Naive thymus-derived CD4-positive, alpha-beta T cell (primary cell): ENCODE measurements at regions not wholly inside any gene's neighbourhood (a gene's known extent, or its start where the extent isn't known, plus 50 kb on each side); places are given as distances from the start of the nearest gene placed in this dataset.

Experiments
- ATAC-seq: fragments of 150-1000 bp; cut with Tn5 transposase; 2 replicates; pipeline ENCODE4 v1.10.0; 2021; ENCODE audit warnings: mild to moderate bottlenecking, moderate library complexity
- CTCF ChIA-PET: fragments of 350-600 bp; sonication (Branson Sonifier 250); formaldehyde crosslinking; loops from one replicate; lab custom pipeline; 2021; ENCODE audit warnings: antibody characterized with exemption; lab: Charles Lee
- POLR2A ChIA-PET: fragments of 350-600 bp; sonication (Branson Sonifier 250); formaldehyde crosslinking; loops from one replicate; lab custom pipeline; 2021; ENCODE audit warnings: antibody characterized with exemption, inconsistent platforms; lab: Charles Lee
- DNase-seq, 9 donors: peaks; one replicate each; pipeline versions ENCODE4 v3.0.0 to v3.0.0-alpha.2; 2020 to 2022; ENCODE audit warnings: mixed read lengths in 1 of 9
- H3K27ac ChIP-seq: one replicate; pipeline ENCODE4 v1.7.0; 2013; ENCODE audit warnings: mild to moderate bottlenecking, low read depth, low read length, moderate library complexity
- H3K27me3 ChIP-seq, 2 donors: one replicate each; pipeline ENCODE4 v1.7.0; 2013; ENCODE audit warnings: low read length in 2 of 2, mild to moderate bottlenecking in 2 of 2, moderate library complexity in 2 of 2; ENCODE audit not compliant: control insufficient read depth in 2 of 2, insufficient read depth in 2 of 2
- H3K36me3 ChIP-seq, 3 experiments: 1 replicate in 2 of 3; 2 replicates in 1 of 3; pipeline ENCODE4 v1.7.0; 2013; ENCODE audit warnings: low read length in 3 of 3, mild to moderate bottlenecking in 3 of 3, moderate library complexity in 1 of 3; ENCODE audit not compliant: insufficient read depth in 3 of 3, control insufficient read depth in 2 of 3
- H3K4me1 ChIP-seq, 2 donors: one replicate each; pipeline ENCODE4 v1.7.0; 2013; ENCODE audit warnings: low read length in 2 of 2, mild to moderate bottlenecking in 2 of 2, moderate library complexity in 1 of 2; ENCODE audit not compliant: control insufficient read depth in 2 of 2, insufficient read depth in 2 of 2
- H3K4me3 ChIP-seq: 2 replicates; pipeline ENCODE4 v1.7.0; 2013; ENCODE audit warnings: mild to moderate bottlenecking, low read length
- H3K9me3 ChIP-seq, 3 experiments: 1 replicate in 2 of 3; 2 replicates in 1 of 3; pipeline ENCODE4 v1.7.0; 2013; ENCODE audit warnings: low read length in 3 of 3; ENCODE audit not compliant: control insufficient read depth in 2 of 3
- H3K27ac Mint-ChIP-seq, 9 donors: one replicate each; pipeline ENCODE4 v1.8.0; 2020 to 2022; ENCODE audit warnings: mixed read lengths in 9 of 9, mild to moderate bottlenecking in 8 of 9, moderate library complexity in 5 of 9, inconsistent platforms in 2 of 9
- H3K27me3 Mint-ChIP-seq, 5 donors: one replicate each; pipeline ENCODE4 v1.8.0; 2021 to 2022; ENCODE audit warnings: mixed read lengths in 5 of 5, mild to moderate bottlenecking in 1 of 5
- H3K36me3 Mint-ChIP-seq, 5 donors: one replicate each; pipeline ENCODE4 v1.8.0; 2020 to 2022; ENCODE audit warnings: mixed read lengths in 5 of 5, mild to moderate bottlenecking in 3 of 5, inconsistent platforms in 1 of 5
- H3K4me1 Mint-ChIP-seq, 7 donors: one replicate each; pipeline ENCODE4 v1.8.0; 2020 to 2022; ENCODE audit warnings: mixed read lengths in 7 of 7, mild to moderate bottlenecking in 3 of 7, inconsistent platforms in 1 of 7
- H3K4me3 Mint-ChIP-seq, 10 donors: one replicate each; pipeline ENCODE4 v1.8.0; 2020 to 2022; ENCODE audit warnings: mild to moderate bottlenecking in 10 of 10, mixed read lengths in 10 of 10, moderate library complexity in 6 of 10, inconsistent platforms in 2 of 10
- H3K9me3 Mint-ChIP-seq, 11 donors: one replicate each; pipeline ENCODE4 v1.8.0; 2020 to 2022; ENCODE audit warnings: mixed read lengths in 11 of 11, mild to moderate bottlenecking in 4 of 11, inconsistent platforms in 1 of 11, moderate library complexity in 1 of 11
- intact Hi-C, 2 donors: fragments of 100-400 bp; cut with micrococcal nuclease; formaldehyde crosslinking; loops; one replicate each; pipeline ENCODE4 v1.15.1; 2023

DNA sequence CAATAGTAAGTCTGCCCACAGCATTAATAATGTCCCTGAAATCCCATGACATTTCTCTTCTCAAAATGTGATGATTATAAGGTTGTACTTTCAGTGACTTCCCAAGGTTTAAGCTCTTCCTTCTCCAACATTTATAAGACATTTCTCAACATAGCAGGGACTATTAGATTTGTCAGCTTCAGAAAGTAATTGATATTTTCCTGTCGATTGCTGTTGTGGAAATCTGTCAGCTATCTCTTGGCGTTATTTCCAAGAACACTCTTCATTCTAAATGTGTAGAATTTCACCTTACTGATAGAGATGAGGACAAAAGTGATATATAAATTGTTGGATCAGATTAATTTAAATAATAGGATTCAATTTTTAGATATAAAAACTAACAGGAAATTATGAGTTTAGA lies 149.7 kb upstream of the IMPG1 start:
- DNase-seq (no peak), ATAC-seq (no peak)
- intact Hi-C loops, result no loop called here
- H3K36me3 Mint-ChIP-seq, result no peaks in the 10 kb centered on the region
- no peak overlapping the region for H3K4me3 ChIP-seq
- CTCF ChIA-PET, result no interaction called here
- H3K9me3 ChIP-seq, result peaks cover 0 to 3% (median 0%) of the 10 kb centered on the region in 3 experiments
- H3K27ac Mint-ChIP-seq, result no peak overlapping the region
- H3K4me1 Mint-ChIP-seq, result peaks cover 0 to 3% (median 0%) of the 10 kb centered on the region in 7 donors
- POLR2A ChIA-PET, result no interaction called here
- peaks cover 0 to 20% (median 5%) of the 10 kb centered on the region in 11 donors for H3K9me3 Mint-ChIP-seq
- no peaks in the 10 kb centered on the region for H3K27me3 ChIP-seq
- no peak overlapping the region for H3K27ac ChIP-seq
- H3K4me3 Mint-ChIP-seq, result no peak overlapping the region
- H3K36me3 ChIP-seq, result no peaks in the 10 kb centered on the region
- no peaks in the 10 kb centered on the region for H3K4me1 ChIP-seq
- H3K27me3 Mint-ChIP-seq, result no peaks in the 10 kb centered on the region

DNA sequence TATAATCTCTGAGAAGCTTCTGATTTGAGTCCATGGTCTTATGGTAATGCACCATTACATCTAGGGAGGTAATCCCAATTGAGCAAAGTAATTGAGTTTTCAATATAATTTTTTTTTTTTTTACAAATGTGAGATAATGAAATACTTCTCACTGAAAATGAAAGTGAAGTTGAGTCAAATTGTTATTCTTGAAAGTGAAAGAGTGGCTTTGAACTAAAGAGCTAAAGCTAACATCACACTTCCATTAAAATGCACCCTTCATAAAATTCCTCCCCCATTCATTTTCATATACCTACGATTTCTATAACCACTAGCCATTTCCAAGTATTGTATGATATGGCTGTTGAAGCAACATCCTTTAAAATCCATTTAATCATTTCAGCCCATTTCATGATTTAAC lies 149.1 kb upstream of the IMPG1 start:
- peaks cover 0 to 3% (median 0%) of the 10 kb centered on the region in 3 experiments for H3K9me3 ChIP-seq
- ChIA-PET CTCF (no interaction called here), POLR2A (no interaction called here)
- no peak overlapping the region for H3K4me3 Mint-ChIP-seq
- H3K36me3 ChIP-seq, result no peaks in the 10 kb centered on the region
- intact Hi-C loops, result no loop called here
- H3K27me3 Mint-ChIP-seq, result no peaks in the 10 kb centered on the region
- H3K4me1 ChIP-seq, result no peaks in the 10 kb centered on the region
- H3K4me3 ChIP-seq, result no peak overlapping the region
- H3K27ac ChIP-seq, result no peak overlapping the region
- peaks cover 0 to 20% (median 5%) of the 10 kb centered on the region in 11 donors for H3K9me3 Mint-ChIP-seq
- H3K27me3 ChIP-seq, result no peaks in the 10 kb centered on the region
- DNase-seq (no peak), ATAC-seq (no peak)
- no peaks in the 10 kb centered on the region for H3K36me3 Mint-ChIP-seq
- H3K27ac Mint-ChIP-seq, result no peak overlapping the region
- H3K4me1 Mint-ChIP-seq, result peaks cover 0 to 3% (median 0%) of the 10 kb centered on the region in 7 donors

DNA sequence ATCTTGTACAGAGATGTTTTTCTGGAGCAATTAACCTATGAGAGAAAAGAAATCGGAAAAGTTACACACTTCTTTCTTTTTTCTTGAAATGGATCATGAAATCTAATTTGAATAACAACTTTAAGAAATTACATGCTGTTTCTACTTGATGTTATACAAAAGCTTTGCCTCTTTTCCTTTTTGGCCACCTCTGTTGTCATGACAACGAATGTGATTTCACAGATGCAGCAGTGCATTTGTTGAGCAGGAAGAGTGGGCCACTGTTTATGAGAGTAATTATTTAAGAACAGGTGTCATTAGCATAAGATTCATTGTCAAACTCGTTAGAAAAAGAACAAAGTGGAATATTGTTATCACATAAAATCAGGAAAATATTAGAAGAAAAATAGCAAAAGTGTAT lies 148.3 kb upstream of the IMPG1 start:
- peaks cover 0 to 3% (median 0%) of the 10 kb centered on the region in 7 donors for H3K4me1 Mint-ChIP-seq
- POLR2A ChIA-PET, result no interaction called here
- H3K27ac ChIP-seq, result no peak overlapping the region
- CTCF ChIA-PET, result no interaction called here
- H3K27me3 ChIP-seq, result no peaks in the 10 kb centered on the region
- no peaks in the 10 kb centered on the region for H3K27me3 Mint-ChIP-seq
- DNase-seq (no peak), ATAC-seq (no peak)
- no peaks in the 10 kb centered on the region for H3K36me3 ChIP-seq
- H3K4me1 ChIP-seq, result no peaks in the 10 kb centered on the region
- H3K9me3 ChIP-seq, result peaks cover 0 to 3% (median 0%) of the 10 kb centered on the region in 3 experiments
- peaks cover 0 to 17% (median 5%) of the 10 kb centered on the region in 11 donors for H3K9me3 Mint-ChIP-seq
- H3K4me3 Mint-ChIP-seq, result no peak overlapping the region
- H3K27ac Mint-ChIP-seq, result no peak overlapping the region
- H3K4me3 ChIP-seq, result no peak overlapping the region
- intact Hi-C loops, result no loop called here
- no peaks in the 10 kb centered on the region for H3K36me3 Mint-ChIP-seq

DNA sequence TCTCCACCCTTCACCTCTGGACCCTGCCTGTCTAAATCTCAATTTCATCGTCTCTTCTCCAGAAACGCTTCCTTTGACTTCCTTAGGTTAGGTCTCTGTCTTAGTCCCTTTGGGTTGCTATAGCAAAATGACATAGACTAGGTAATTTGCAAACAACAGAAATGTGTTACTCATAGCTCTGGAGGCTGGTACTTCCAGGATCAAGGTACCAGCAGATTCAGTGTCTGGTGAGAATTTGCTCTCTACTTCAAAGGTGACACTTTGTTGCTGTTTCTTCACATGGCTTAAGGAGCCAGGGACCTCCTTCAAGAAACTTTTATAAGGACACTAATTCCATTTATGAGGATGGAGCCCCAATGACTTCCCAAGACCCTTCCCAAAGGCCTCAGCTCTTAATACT lies 145.1 kb upstream of the IMPG1 start:
- H3K36me3 Mint-ChIP-seq, result no peaks in the 10 kb centered on the region
- H3K4me1 Mint-ChIP-seq, result peaks cover 0 to 3% (median 0%) of the 10 kb centered on the region in 7 donors
- no peak overlapping the region for H3K4me3 Mint-ChIP-seq
- peaks cover 0 to 20% (median 6%) of the 10 kb centered on the region in 11 donors for H3K9me3 Mint-ChIP-seq
- ATAC-seq (no peak), DNase-seq (no peak)
- Histone ChIP-seq H3K27ac (no peak overlapping the region), H3K4me1 (no peaks in the 10 kb centered on the region), H3K36me3 (no peaks in the 10 kb centered on the region), H3K4me3 (no peak overlapping the region), H3K9me3 (peaks cover 0 to 3% (median 0%) of the 10 kb centered on the region in 3 experiments), H3K27me3 (no peaks in the 10 kb centered on the region)
- ChIA-PET CTCF (no interaction called here), POLR2A (no interaction called here)
- no peaks in the 10 kb centered on the region for H3K27me3 Mint-ChIP-seq
- intact Hi-C loops, result no loop called here
- no peak overlapping the region for H3K27ac Mint-ChIP-seq

DNA sequence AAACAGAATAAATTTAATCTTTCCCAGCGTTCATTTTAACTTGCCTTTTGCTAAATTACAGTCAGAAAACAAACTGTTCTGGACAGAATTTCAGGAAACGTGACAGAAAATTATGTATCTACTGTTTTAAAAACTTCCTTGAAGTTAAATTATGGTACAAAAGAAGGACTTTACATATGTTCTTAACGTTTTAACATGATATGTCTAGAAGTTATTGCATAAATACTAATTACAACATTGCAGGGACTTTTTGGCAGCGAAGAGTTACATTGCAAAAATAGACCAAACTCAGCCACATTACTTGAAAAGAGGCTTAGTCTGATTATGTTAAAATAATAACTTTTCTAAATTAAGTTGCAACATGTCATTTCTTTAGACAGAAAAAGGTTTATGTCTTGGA lies 142.1 kb upstream of the IMPG1 start:
- H3K4me3 Mint-ChIP-seq, result no peak overlapping the region
- Histone ChIP-seq H3K27ac (no peak overlapping the region), H3K36me3 (no peaks in the 10 kb centered on the region), H3K4me3 (no peak overlapping the region), H3K27me3 (no peaks in the 10 kb centered on the region), H3K4me1 (no peaks in the 10 kb centered on the region), H3K9me3 (no peaks in the 10 kb centered on the region)
- POLR2A ChIA-PET, result no interaction called here
- no peak for ATAC-seq
- CTCF ChIA-PET, result no interaction called here
- H3K36me3 Mint-ChIP-seq, result no peaks in the 10 kb centered on the region
- H3K9me3 Mint-ChIP-seq, result peaks cover 4 to 35% (median 10%) of the 10 kb centered on the region in 11 donors
- H3K27me3 Mint-ChIP-seq, result no peaks in the 10 kb centered on the region
- DNase-seq, result no peak
- no peak overlapping the region for H3K27ac Mint-ChIP-seq
- H3K4me1 Mint-ChIP-seq, result no peaks in the 10 kb centered on the region
- intact Hi-C loops, result no loop called here

- Mint-ChIP-seq H3K9me3 (peaks cover 1 to 19% (median 11%) of the 10 kb centered on the region in 11 donors), H3K27ac (no peak overlapping the region)
Measured at GRCh38 chr6:76174722-76175121, 102.3 kb upstream of the IMPG1 start.

DNA sequence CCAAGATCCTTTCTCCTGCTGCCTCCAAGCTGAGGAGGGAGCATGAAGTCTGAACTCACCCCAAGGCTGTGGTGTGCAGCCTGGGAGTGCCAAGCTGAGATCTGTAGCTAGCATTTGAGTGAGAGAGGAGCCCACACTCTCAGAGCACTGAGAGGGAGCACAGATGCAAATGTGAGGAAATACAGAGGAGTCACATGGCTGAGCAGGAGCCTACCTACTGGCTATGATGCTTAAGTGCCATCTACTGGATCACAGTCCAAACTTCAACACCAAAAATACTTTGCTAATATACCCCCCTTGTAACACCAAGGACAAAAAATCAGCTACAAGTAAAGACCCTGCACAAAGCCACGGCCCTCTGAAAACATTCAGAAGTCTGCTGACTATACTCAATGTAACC lies 94.4 kb upstream of the IMPG1 start:
- Mint-ChIP-seq H3K9me3 (peaks cover 0 to 35% (median 17%) of the 10 kb centered on the region in 11 donors), H3K36me3 (no peaks in the 10 kb centered on the region), H3K4me3 (no peak overlapping the region), H3K27ac (no peak overlapping the region), H3K27me3 (no peaks in the 10 kb centered on the region), H3K4me1 (no peaks in the 10 kb centered on the region)
- intact Hi-C loops, result no loop called here
- CTCF ChIA-PET, result no interaction called here
- H3K9me3 ChIP-seq, result no peaks in the 10 kb centered on the region
- no peak overlapping the region for H3K27ac ChIP-seq
- no peak for ATAC-seq
- POLR2A ChIA-PET, result no interaction called here
- DNase-seq, result no peak
- H3K4me1 ChIP-seq, result no peaks in the 10 kb centered on the region
- H3K4me3 ChIP-seq, result no peak overlapping the region
- no peaks in the 10 kb centered on the region for H3K27me3 ChIP-seq
- no peaks in the 10 kb centered on the region for H3K36me3 ChIP-seq

More at GRCh38 chr6:76174722-76175121, 102.3 kb upstream of the IMPG1 start:
- Histone ChIP-seq H3K27ac (no peak overlapping the region), H3K27me3 (no peaks in the 10 kb centered on the region), H3K36me3 (no peaks in the 10 kb centered on the region), H3K9me3 (no peaks in the 10 kb centered on the region), H3K4me1 (no peaks in the 10 kb centered on the region), H3K4me3 (no peak overlapping the region)
- DNase-seq, result no peak
- POLR2A ChIA-PET, result no interaction called here
- Mint-ChIP-seq H3K4me3 (no peak overlapping the region), H3K27me3 (no peaks in the 10 kb centered on the region), H3K36me3 (no peaks in the 10 kb centered on the region), H3K4me1 (no peaks in the 10 kb centered on the region)
- CTCF ChIA-PET, result no interaction called here
- intact Hi-C loops, result no loop called here
- no peak for ATAC-seq
